Heart left ventricle (tissue), 16 donors: ENCODE measurements at regions not wholly inside any gene's neighbourhood (a gene's known extent, or its start where the extent isn't known, plus 50 kb on each side); places are given as distances from the start of the nearest gene placed in this dataset.

Source experiments
- ATAC-seq, 4 donors: fragments of 200-7000 bp; cut with Tn5 transposase; one replicate each; pipeline ENCODE4 v1.9.1; 2020 to 2022; ENCODE audit warnings: moderate library complexity in 4 of 4, mild to moderate bottlenecking in 3 of 4, moderate number of reproducible peaks in 1 of 4
- DNase-seq, 5 donors: peaks; one replicate each; pipeline ENCODE4 v3.0.0-alpha.2; 2020
- H3K27ac ChIP-seq, 12 donors: fragments of 200-600 bp; sonication (generic) in 4 of 12; one replicate each; pipeline versions ENCODE4 v1.5.0 to v1.8.0; 2016 to 2022; ENCODE audit warnings: mild to moderate bottlenecking in 2 of 12
- H3K27me3 ChIP-seq, 9 donors: fragments of 200-600 bp; sonication (generic) in 2 of 9; one replicate each; pipeline versions ENCODE4 v1.5.1 to v1.8.0; 2016 to 2022; ENCODE audit warnings: mild to moderate bottlenecking in 3 of 9
- H3K36me3 ChIP-seq, 9 donors: fragments of 200-600 bp; sonication (generic) in 2 of 9; one replicate each; pipeline versions ENCODE4 v1.5.0 to v1.8.0; 2018 to 2022; ENCODE audit warnings: mild to moderate bottlenecking in 2 of 9
- H3K4me1 ChIP-seq, 12 donors: fragments of 200-600 bp; sonication (generic) in 4 of 12; one replicate each; pipeline versions ENCODE4 v1.5.0 to v1.8.0; 2016 to 2022; ENCODE audit warnings: mild to moderate bottlenecking in 3 of 12
- H3K4me3 ChIP-seq, 12 donors: fragments of 200-600 bp; sonication (generic) in 4 of 12; one replicate each; pipeline versions ENCODE4 v1.5.0 to v1.8.0; 2017 to 2022; ENCODE audit warnings: mild to moderate bottlenecking in 9 of 12, moderate library complexity in 4 of 12
- H3K9me3 ChIP-seq, 12 donors: fragments of 200-600 bp; sonication (generic) in 4 of 12; one replicate each; pipeline versions ENCODE4 v1.5.0 to v1.8.0; 2016 to 2022; ENCODE audit warnings: mild to moderate bottlenecking in 1 of 12
- POLR2A ChIP-seq, 2 donors: fragments of 450-650 bp; IDR thresholded peaks; one replicate each; pipeline ENCODE4 v1.6.1; 2017; ENCODE audit warnings: antibody characterized with exemption in 2 of 2, mild to moderate bottlenecking in 2 of 2, moderate library complexity in 2 of 2
- WGBS, 4 donors: extraction: QIAGEN DNeasy Blood & Tissue Kit in 2 of 4; methylation state at CpG; one replicate each; pipeline versions ENCODE4 v1.1.5 to v1.1.7; 2013 to 2018; 5-methylcytosine and 5-hydroxymethylcytosine counted together
- intact Hi-C, 10 donors: fragments of 100-400 bp; cut with DNase I; formaldehyde crosslinking; loops; one replicate each; pipeline versions ENCODE4 v1.11.1 to v1.14.2; 2022
- TF ChIP-seq, protein P1 (sequence below), 12 donors: fragments of 200-600 bp; sonication (generic) in 4 of 12; IDR thresholded peaks; one replicate each; pipeline versions ENCODE4 v1.5.0 to v1.8.0; 2018 to 2022; ENCODE audit warnings: antibody characterized with exemption in 12 of 12, mild to moderate bottlenecking in 5 of 12
- donor health status: ischemic (EF 13 %, LVEDD 7.1; RV severe dilation, severe dysfunction).
- donor health status: healthy with polysubstance abuse.
- donor health status: DM: no; HTN: yes; CAD: no.
- donor health status: DM: no; HTN: no; CAD: no.
- donor health status: ischemic (EF 25% LVEDD 6.9; RV normal size, moderate dysfunction).
- donor health status: ischemic (EF 25% LVEDD 5.7; RV mildly dilated, moderate dysfunction).
- donor health status: healthy.
- donor health status: DM: yes; HTN: yes; CAD: no.
- donor health status: ischemic (EF 35%, LVEDD 5.7; RV mildly dilated, moderate dysfunction).
- donor health status: nonischemic (EF 11% LVEDD 7.7; RV severe dilation, severe dysfunction).
- donor health status: DM: yes; HTN: yes; CAD: no.
- donor health status: PGD.
- donor health status: ischemic (EF 29% LVEDD 5.4; RV normal size, mild dysfunction).
- donor health status: nonischemic (EF 23%, LVEDD 6.1; RV moderate dilation, normal function).

DNA sequence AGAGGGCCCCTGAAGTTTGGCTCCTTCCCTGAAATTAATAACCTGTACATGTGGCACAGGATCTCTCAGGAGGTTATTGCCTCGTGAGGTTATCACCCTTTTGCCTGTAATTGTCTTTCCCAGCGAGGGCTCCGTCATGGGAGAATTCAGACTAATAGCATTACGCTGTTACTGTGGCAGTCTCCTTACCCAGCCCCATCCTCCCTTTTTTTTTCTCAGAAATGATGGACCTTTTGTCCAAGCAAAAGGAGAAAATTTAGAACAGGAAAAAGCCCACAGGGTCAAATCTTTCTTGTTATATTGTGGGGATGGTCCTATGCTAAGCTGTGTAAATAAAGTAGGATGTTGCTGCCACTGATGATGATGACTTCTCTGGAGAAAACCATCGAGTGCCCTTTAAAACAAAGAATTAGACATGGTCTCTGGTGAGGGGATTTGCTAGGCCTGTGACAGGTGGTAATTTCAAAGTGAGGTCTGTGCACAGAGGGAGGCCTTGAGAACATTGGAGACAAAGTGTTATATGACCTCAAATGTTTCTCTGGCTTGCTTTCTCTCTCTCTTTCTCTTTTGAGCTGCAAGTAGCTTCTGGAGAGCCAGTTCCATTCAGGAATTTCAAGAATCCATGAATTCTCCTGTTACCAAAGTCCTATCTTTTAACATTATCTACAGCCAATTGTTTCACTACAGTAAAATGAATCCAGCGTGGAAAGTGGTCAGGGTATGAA, 357.2 kb downstream of the BMP4 start:
- no peaks in the 10 kb centered on the region for H3K36me3 ChIP-seq

DNA sequence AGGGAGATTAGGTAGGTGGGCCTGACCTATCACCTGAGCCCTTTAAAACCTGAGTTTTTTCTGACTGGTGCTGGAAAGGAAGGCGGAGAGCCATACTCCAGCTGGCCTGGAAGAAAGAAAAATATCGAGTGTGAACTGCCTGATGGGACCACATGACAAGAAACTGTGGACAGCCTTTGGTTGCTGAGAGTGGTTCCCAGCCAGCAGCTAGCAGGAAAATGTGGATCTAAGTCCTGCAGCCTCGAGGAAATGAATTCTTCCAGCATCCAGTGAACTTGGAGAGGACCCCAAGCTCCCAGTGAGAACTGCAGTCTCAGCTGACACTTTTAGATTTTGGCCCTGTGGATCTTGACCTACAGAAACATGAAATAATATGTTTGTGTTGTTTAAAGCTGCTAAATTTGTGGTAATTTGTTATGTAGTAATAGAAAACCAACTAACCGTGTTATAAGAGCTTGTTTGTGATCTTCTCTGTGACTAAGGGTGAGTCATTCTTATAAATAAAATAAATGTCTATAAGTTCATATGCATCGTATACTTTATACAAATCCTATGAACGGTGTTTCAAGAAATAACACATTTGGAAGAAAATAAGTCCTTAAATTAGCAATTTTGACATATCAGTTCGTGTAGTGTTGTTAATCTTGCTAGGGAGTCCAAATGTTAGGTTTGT, 359.6 kb downstream of the BMP4 start:
- WGBS, 4 donors: 70 to 73% (median 71%) methylated on average over 7 of the region's 7 CpGs
- Histone ChIP-seq H3K4me3 (no peak overlapping the region), H3K27ac (no peak overlapping the region), H3K27me3 (no peaks in the 10 kb centered on the region), H3K36me3 (no peaks in the 10 kb centered on the region), H3K9me3 (peaks cover 0 to 7% (median 0%) of the 10 kb centered on the region in 12 donors), H3K4me1 (no peaks in the 10 kb centered on the region)
- no peak for TF ChIP-seq POLR2A (IDR thresholded peaks at IDR 0.05)
- TF ChIP-seq, protein P1, sequence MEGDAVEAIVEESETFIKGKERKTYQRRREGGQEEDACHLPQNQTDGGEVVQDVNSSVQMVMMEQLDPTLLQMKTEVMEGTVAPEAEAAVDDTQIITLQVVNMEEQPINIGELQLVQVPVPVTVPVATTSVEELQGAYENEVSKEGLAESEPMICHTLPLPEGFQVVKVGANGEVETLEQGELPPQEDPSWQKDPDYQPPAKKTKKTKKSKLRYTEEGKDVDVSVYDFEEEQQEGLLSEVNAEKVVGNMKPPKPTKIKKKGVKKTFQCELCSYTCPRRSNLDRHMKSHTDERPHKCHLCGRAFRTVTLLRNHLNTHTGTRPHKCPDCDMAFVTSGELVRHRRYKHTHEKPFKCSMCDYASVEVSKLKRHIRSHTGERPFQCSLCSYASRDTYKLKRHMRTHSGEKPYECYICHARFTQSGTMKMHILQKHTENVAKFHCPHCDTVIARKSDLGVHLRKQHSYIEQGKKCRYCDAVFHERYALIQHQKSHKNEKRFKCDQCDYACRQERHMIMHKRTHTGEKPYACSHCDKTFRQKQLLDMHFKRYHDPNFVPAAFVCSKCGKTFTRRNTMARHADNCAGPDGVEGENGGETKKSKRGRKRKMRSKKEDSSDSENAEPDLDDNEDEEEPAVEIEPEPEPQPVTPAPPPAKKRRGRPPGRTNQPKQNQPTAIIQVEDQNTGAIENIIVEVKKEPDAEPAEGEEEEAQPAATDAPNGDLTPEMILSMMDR (IDR thresholded peaks at IDR 0.05): no peak
- ATAC-seq: peak in 1 of 4 donors; percentile 44
- intact Hi-C loops: no loop called here
- peak in 2 of 5 donors; percentile 7 to 25 for DNase-seq

More for the DNA sequence above, 357.2 kb downstream of the BMP4 start:
- TF ChIP-seq POLR2A (IDR thresholded peaks at IDR 0.05): no peak
- TF ChIP-seq, protein P1 (IDR thresholded peaks at IDR 0.05): no peak
- H3K9me3 ChIP-seq: peaks cover 0 to 7% (median 0%) of the 10 kb centered on the region in 12 donors
- H3K27ac ChIP-seq: no peak overlapping the region
- no peak overlapping the region for H3K4me3 ChIP-seq
- 78 to 82% (median 81%) methylated on average over 6 of the region's 6 CpGs for WGBS, 4 donors
- H3K27me3 ChIP-seq: no peaks in the 10 kb centered on the region
- DNase-seq (no peak), ATAC-seq (no peak)
- intact Hi-C loops: no loop called here
- H3K4me1 ChIP-seq: no peaks in the 10 kb centered on the region

DNA sequence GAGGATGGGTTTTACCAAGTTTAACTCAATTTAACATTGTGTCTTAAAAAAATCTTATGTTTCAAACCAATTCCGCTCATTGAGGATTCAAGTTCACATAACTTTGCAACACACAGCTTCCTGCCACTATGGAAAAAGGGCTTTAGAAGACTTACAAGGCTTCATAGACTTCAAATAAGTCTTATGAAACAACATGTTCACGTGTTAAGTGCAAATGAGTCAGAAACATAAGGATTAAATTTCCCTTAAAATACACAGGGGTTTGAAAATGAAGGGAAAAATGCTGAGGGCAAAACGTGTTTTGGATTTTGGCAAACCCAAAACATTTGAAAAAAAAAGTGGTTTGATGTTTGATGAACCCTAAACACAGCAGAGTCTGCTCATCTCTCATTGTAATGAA, 364.8 kb downstream of the BMP4 start:
- H3K9me3 ChIP-seq: peaks cover 0 to 7% (median 0%) of the 10 kb centered on the region in 12 donors
- H3K4me3 ChIP-seq: no peak overlapping the region
- ATAC-seq (no peak), DNase-seq (no peak)
- WGBS, 4 donors: 73 to 84% (median 75%) methylated on average over 3 of the region's 3 CpGs
- no peak overlapping the region for H3K27ac ChIP-seq
- H3K36me3 ChIP-seq: no peaks in the 10 kb centered on the region
- no peaks in the 10 kb centered on the region for H3K4me1 ChIP-seq
- no peaks in the 10 kb centered on the region for H3K27me3 ChIP-seq
- no peak for TF ChIP-seq POLR2A (IDR thresholded peaks at IDR 0.05)
- TF ChIP-seq, protein P1 (IDR thresholded peaks at IDR 0.05): no peak
- intact Hi-C loops: no loop called here

DNA sequence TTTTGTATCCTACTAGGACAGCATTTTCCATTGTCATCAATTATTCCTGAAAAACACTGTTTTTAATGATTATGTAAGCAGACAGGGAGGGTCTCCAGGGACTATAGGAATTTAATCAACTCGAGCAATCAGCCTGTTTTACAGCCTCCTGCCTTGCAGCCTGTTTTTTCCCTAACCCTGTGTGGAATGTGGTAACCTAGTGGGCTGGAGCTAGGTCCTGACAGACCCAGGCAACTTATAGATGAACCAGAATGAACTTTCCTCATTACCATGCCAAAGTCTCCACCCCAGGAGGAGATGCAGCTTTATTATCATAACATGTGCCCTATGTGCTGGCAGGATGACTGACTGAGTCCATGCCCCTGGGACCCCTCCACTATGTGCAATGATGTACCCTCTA, 375.1 kb downstream of the BMP4 start:
- TF ChIP-seq, protein P1 (IDR thresholded peaks at IDR 0.05): no peak
- no peak for TF ChIP-seq POLR2A (IDR thresholded peaks at IDR 0.05)
- intact Hi-C loops: no loop called here
- 14 to 35% (median 26%) methylated on average over 1 of the region's 1 CpG for WGBS, 4 donors
- H3K4me3 ChIP-seq: no peak overlapping the region
- DNase-seq (no peak), ATAC-seq (no peak)
- no peaks in the 10 kb centered on the region for H3K9me3 ChIP-seq
- H3K27me3 ChIP-seq: peaks cover 0 to 4% (median 0%) of the 10 kb centered on the region in 9 donors
- no peak overlapping the region for H3K27ac ChIP-seq
- H3K36me3 ChIP-seq: no peaks in the 10 kb centered on the region
- no peaks in the 10 kb centered on the region for H3K4me1 ChIP-seq
